ENCODE measurements at regions not wholly inside any gene's neighbourhood (a gene's known extent, or its start where the extent isn't known, plus 50 kb on each side); places are given as distances from the start of the nearest gene placed in this dataset.

DNA sequence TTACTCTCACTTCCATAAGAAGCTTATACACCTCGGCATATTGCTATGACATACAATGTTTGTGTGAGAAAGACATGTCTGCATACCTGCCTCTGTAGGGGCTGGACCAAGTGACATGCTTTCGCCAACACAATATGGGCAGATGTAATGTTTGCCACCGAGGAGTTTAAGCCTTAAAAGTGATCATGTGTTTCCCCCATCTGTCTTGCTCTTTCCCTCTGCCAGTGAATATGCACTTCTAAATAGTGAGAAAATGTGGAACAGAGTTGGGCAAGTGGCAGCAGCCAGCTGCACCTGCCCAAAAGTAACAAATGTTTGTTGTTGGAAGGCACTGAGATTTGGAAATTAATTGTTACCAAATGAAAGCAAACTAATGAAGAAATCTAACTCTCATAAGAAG is 274.8 kb upstream of the BTBD3 start:
- no peak overlapping the region for H3K4me3 ChIP-seq (ENCODE audit: low read depth, low read length)

DNA sequence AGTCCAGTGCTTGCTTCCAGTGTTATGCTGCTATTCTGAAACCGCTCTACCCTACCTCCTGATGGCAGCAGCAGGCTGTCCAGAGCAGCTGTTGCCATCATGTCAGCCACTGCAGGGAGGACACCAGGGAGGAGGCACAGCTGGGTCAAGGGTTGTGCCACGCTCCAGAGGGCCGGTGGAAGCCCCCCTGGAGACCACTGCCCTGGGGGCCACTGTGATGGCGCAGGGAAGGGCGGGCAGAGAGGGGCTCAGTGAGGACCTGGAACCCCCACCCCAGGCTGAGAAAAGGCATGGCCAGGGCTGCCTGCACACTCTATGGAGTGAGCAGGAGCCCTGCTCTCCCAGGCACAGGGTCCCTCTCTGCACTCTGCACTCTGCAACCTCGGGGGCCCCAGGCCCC is 271.3 kb upstream of the BTBD3 start:
- no peak overlapping the region for H3K4me3 ChIP-seq (ENCODE audit: low read depth, low read length)

DNA sequence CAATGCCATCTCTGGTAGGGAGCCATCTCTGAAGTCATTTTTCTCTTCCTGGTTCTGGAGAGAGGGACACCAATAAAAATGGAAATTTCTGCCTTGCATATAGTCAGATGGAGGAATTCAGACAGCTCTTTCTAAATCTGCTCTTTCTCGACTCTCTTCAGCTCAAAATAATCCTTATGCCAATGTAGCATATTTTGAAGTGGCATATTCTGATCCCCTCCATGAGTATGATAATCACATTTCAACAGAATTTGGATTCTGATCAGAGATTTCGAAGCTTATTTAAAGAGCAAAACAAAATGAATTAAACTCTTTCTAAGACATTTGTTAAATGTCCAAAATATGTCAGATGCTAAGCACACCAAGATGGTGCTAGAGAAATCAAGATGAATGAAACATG is 267.1 kb upstream of the BTBD3 start:
- no peak overlapping the region for H3K4me3 ChIP-seq (ENCODE audit: low read depth, low read length)

DNA sequence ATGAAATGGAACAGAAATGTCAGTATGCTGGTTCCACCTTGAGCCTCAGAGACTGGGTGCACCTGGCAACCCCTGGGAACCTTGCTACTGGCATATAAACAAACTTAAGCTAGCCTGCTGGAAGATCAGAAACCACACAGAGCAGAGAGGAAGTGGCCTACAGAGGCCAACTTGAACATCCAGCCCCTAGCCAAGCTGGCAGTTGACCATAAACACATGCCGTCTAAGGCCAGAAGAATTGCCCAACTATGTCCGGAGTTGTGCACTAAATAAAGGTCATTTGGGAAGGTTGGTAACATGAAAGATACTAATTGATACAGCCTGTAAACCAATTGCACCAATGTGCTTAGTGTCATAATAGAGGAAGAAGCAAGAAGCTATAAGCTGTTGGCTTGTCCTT is 266.6 kb upstream of the BTBD3 start:
- H3K4me3 ChIP-seq (ENCODE audit: low read depth, low read length) = no peak overlapping the region

- no peak overlapping the region for H3K4me3 ChIP-seq (ENCODE audit: low read depth, low read length)
Measured at GRCh38 chr20:11651647-11652046, 266.0 kb upstream of the BTBD3 start.

GRCh38 chr20:11652128-11652527 is 265.6 kb upstream of the BTBD3 start:
- H3K4me3 ChIP-seq (ENCODE audit: low read depth, low read length) = no peak overlapping the region

DNA sequence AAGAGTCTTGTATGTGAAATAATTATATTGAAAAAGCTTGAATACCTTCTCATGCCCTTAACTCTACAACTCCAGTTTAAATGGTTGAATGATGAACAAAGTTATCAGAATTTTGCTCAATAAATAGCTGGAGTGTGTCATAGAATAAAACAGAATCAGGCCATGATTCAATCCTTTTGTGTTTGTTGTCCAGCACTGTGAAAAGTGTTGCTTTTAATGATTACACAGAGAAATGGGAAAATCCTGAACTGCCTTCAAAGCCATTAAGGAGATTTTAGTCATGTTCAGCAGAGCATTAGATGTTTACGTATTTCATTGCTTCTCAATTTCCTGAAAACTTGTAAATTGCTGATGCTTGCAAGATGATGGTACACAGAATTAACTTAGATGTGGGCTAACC is 262.9 kb upstream of the BTBD3 start:
- H3K4me3 ChIP-seq (ENCODE audit: low read depth, low read length) = no peak overlapping the region

DNA sequence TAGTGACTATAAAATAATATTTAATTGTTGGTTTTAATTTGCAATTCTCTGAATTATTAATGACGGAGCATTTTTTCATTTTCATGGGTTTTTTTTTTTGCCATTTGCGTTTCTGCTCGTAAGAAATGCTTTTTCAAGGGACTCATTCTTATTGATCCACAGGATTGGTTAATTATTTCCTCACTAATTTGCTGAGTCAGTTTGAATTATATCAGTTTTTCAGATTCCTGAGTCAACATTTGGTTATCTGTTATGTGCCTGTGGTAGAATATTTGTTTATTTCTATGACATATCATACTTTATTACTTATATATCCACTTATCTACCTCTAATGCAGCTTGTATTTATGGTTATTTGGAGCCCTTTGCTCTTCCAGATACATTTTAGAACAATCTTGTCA is 257.0 kb upstream of the BTBD3 start:
- H3K4me3 ChIP-seq (ENCODE audit: low read depth, low read length) = no peak overlapping the region

DNA sequence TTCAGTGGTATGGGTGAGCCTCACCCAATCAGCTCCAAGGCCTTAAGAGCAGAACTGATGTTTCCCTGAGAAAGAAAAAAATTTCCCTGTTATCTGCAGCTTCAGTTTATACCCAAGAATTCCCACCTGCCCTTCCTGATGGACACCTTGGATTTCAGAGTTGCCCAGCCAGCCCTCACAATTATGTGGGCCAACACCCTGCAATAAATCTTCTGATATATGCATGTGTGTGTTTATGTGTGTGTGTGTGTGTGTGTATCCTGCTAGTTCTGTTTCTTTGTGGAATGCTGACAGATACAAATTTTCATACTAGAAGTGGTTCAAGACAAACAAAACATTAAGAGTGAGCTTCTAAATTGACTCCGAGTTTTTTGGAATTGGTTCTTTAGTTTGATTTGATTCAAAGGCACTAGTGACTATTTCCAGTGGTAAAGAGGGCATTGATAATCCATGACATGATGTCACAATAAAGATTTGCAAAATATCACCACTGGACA is 246.6 kb upstream of the BTBD3 start:
- H3K4me3 ChIP-seq (ENCODE audit: low read depth, low read length) = no peak overlapping the region

GRCh38 chr20:11672959-11673358 is 244.7 kb upstream of the BTBD3 start:
- no peak overlapping the region for H3K4me3 ChIP-seq (ENCODE audit: low read depth, low read length)

DNA sequence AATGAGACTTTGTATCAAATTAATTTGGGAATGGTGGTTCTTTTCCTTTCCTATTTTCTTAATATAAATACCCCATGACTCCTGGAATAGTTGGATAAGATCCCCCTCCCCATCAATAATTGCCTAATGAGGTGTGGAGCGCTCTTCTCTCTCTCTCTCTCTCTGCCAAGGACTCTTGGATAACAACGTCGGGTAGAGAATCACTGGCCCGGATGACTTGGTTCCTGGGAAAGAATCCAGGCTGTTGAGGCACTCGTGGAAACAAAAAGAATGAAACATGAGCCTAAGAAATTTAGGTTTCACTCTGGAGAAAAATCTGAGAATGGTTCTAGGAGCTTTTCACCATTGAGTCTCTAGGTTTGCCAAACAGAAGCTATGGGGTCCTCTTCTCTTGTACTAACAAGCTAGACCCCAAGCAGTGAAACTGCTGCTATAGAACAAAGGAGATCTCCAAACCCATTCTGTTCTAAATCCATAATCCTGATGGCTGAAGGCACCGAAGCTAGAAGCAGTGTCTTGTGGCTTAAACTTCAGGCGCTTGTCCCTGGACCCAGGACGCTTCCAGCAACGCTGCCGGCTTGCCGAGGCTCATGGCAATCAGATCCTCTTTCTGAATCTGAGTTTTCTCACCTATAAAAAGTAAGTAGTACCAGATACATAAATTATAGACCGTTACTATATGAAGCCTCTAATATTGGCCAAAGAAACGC is 241.6 kb upstream of the BTBD3 start:
- no peak overlapping the region for H3K4me3 ChIP-seq (ENCODE audit: low read depth, low read length)

DNA sequence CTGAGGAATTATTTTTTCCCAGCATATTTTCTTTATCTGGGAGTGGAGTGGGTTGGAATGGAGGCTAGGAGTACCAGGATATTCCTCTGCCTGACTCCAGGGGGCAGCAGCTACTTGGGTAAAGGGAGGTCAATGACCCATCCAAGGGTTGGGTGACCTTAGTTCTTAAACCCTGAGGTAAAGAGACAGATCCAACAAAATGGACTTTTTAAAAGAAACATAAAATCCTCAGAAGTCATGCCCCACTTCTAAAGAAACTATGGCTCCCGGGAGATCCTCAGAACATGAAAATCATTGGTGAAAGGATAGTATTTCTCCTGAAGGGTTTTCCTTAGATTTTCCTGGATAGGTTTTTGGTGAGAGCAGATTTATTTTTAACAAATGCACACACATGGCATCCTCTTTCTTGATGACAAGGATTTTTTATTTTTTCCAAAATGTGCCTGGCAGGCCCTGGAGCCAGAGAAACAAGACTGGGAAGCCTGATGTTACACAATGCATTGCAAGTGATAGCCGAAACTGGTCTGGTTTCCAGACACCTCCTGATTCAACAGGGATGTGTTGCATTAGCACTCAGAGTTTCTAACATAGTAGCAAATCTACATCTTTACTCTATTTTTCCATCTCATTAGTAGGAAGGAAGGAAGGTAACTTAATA is 240.9 kb upstream of the BTBD3 start:
- no peak overlapping the region for H3K4me3 ChIP-seq (ENCODE audit: low read depth, low read length)

GRCh38 chr20:11677428-11677827 is 240.3 kb upstream of the BTBD3 start:
- no peak overlapping the region for H3K4me3 ChIP-seq (ENCODE audit: low read depth, low read length)

GRCh38 chr20:11677836-11678235 is 239.9 kb upstream of the BTBD3 start:
- H3K4me3 ChIP-seq (ENCODE audit: low read depth, low read length) = no peak overlapping the region

DNA sequence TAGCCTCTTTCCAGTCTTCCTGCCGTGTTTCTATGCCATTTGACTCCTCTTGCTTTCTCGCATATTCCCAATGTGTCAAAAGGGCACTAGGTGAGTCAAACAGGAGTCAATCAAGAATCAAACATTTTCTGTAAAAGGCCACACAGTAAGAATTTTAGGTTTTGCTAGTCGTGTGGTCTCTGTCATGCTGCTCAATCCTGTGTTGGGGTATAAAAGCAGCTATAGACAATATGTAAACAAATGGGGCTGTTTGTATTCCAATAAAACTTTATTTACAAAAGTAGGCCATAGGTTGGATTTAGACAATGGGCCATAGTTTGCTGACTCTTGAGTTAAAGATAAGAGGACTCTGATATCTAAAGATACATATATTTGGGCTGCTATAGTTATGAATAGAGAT is 235.4 kb upstream of the BTBD3 start:
- no peak overlapping the region for H3K4me3 ChIP-seq (ENCODE audit: low read depth, low read length)

DNA sequence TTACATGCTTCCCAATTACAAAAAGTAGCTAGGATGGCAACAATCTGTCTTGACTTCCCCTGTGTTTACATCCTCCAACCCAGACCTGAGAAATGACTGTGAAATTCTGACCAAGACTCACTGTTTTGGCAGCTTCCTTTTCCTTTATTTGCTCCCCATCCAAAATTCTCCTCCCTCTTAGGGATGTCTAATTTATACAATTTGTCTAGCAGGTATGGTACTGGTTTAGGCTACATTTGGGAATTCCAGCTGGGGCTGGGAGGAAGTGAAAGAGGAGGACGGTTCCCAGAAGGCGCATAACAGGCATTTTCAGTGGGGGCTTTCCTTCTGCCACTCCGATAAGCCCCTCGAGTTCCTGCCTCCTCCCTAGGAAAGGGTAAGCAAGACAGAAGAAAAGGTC is 231.5 kb upstream of the BTBD3 start:
- no peak overlapping the region for H3K4me3 ChIP-seq (ENCODE audit: low read depth, low read length)

DNA sequence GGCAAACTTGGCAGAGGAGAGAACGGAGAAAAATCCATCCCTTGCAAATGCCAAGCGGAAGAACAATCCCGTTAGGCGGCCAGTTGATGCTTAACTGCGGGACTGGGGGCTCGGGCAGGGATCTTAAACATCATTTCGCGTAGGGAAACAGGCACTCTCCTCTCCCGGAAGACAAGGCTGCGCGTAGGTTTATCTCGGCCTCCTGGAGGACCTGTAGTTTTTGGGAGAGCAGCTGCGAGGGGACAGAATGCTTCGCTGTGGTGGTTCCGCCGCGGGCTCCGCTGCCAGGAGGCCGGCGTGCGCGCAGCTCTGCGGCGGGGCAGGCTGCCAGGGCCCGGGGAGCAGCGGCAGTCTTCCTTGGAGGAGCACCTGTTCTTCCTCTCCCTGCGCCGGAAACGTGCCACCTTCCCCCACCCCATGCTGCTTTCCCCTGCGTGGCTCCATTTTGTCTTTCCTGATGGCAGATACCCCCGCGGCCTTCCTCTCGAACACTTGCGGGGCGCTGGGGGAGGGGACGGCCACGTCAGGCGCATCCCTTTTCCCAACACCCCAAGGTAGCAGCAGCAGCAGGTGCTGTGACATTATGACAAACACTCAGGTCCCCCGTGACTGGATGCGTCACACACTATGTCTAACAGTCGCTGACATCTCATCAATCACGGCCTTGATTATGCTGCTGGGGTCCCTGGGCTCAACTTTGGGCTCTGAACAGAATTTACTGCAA is 230.7 kb upstream of the BTBD3 start:
- peak overlapping the region; percentile 38 for H3K4me3 ChIP-seq (ENCODE audit: low read depth, low read length)

DNA sequence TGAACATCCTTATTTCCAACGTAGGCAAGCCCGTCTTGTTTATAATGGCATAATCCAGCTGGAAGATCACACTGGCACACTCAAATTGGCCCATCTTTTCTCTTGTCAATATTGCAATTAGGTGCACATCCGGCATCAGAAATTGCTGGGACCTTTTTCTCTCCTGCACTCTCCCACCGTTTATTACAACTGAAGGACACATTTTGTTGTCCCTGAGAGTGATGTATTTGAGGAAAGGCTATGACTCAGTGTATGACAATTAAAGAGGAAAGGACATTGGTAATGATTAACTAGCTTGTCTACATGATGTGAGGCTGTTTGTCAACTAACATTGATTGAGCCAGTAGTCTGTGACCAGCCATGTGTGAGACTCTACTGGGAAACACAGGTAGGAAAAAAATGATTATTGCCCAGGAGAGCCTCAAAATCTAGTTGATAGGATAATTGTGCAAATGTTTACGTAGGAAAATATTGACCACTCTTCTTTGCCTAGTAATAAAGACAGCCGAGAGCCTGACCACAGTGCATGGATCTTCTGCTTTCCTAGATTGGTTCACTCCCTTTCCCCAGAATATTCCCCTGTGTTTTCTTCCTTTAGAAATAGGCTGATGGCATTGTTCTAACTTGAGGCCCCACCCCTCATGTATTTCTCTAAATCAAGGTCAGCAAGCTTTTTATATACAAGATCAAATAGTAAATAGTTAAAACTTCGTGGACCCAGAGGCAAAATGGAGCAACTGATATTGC is 230.0 kb upstream of the BTBD3 start:
- H3K4me3 ChIP-seq (ENCODE audit: low read depth, low read length) = no peak overlapping the region

GRCh38 chr20:11689262-11689661 is 228.4 kb upstream of the BTBD3 start:
- no peak overlapping the region for H3K4me3 ChIP-seq (ENCODE audit: low read depth, low read length)

DNA sequence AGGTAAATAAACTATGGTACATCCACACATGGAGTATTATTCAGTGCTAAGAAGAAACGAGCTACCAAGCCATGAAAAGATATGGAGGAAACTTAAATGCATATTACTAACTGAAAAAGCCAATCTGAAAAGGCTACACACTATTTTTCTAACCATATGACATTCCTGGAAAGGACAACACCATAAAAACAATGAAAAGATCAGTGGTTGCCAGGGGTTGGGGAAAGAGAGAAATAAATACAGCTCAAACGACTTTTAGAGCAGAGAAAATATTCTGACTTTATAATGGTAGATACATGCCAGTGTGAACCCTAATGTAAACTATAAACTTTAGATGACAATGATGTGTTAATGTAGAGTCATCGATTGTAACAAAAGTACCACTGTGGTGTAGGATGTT is 225.9 kb upstream of the BTBD3 start:
- no peak overlapping the region for H3K4me3 ChIP-seq (ENCODE audit: low read depth, low read length)

- no peak overlapping the region for H3K4me3 ChIP-seq (ENCODE audit: low read depth, low read length)
Measured at GRCh38 chr20:11692567-11692966, 225.1 kb upstream of the BTBD3 start.

Measured in iPS-11a (cell line).